GM21381 (cell line): ENCODE measurements at regions not wholly inside any gene's neighbourhood (a gene's known extent, or its start where the extent isn't known, plus 50 kb on each side); places are given as distances from the start of the nearest gene placed in this dataset.
A peak's percentile ranks its signal among the peaks of the same experiment; 100 is the strongest.

ENCODE experiments used
- ATAC-seq: cut with Tn5 transposase; IDR thresholded peaks from one replicate; pipeline ENCODE4 v1.9.1; 2021; ENCODE audit warnings: mild to moderate bottlenecking, moderate library complexity; ENCODE audit not compliant: unreplicated experiment

- no peak for ATAC-seq
Measured at GRCh38 chr12:126051611-126052107, 986.4 kb downstream of the AACS start.

- no peak for ATAC-seq
Measured at GRCh38 chr12:126055521-126055920, 990.3 kb downstream of the AACS start.

- ATAC-seq: no peak
Measured at GRCh38 chr12:126061777-126062176, 996.5 kb downstream of the AACS start.

- no peak for ATAC-seq
Measured at GRCh38 chr12:126064028-126064427, 998.8 kb downstream of the AACS start.

DNA sequence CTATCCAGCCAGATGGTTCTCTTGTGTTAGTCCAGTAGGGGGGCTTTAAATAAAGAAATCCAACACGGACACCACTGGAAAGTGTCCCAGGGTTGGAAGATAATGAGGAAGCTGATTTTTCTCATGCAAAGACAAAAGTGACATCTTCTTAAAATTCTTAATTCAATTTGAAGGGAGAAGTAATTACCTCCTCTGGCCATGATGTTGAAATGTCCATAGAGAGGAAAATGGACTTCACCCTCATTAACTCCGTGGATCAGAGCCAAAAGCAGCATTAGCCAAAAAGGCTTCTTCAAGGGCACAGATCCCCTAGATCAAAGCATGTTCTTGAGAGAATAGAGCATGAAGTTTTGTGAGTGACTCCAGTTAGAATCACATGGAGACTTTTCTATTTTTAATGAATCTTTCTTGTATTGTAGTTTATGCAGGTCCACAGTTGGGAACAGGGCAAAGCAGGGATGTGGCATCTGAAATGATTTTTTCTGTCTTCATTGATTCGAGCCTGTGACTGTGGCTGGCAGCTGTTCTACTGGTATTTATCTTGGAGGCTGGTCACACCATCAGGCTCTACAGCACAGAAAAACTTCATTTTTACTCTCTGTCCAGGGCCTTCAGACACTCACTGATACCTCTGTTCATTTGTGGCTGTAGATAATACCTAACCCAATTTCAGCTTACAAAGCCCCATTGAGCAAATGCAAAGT is 1002.5 kb downstream of the AACS start:
- ATAC-seq: no peak

DNA sequence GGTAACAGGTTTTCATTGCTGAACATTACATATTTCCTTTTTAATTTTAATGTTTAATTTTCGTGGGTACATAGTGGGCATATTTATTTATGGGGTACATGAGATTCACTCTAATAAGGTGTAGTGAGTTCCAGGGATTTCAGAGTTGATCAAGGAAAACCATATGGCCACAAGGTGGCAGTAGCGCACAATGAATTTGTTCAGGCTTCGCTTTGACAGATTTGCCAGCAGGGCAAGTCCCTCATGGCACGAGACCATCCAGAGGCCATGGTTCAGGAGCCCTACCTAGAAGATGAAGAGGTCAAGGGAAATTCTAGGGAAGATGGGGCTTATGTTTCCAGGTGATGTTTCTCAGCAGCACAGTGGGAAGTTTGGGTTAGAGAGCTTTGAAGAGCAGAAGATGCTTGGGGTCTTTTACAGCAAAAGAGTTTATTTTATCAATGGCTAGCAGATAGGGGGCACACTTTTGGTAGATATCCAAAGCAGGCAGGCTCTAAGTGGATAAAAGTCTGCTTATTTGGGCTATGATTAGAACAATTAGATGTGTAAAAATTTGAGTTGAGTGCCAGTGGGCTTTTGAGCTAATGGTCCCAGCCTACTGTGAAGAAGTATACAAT is 1004.4 kb downstream of the AACS start:
- ATAC-seq: peak; percentile 58

DNA sequence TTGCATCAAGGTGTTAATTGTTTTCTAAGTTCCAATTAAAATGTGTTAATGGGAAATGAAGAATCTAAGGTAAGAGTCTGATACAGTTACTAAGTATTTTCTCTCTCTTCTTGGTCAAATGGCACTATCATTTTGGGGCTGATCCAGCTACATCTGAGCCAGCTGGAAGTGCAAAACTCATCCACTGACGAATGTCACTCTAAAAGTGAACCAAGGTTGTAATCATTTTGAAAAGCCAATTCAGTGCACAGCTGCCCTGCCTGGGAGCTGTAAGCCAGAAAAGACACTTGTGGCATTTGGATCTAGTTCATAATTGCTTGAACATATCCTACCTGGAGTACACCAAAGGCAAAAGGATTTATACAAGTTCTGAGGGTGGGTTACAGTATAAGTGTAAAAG is 1011.3 kb downstream of the AACS start:
- ATAC-seq: no peak

- no peak for ATAC-seq
Measured at GRCh38 chr12:126083926-126084325, 1018.7 kb downstream of the AACS start.

- ATAC-seq: no peak
Measured at GRCh38 chr12:126084480-126084879, 1019.2 kb downstream of the AACS start.

DNA sequence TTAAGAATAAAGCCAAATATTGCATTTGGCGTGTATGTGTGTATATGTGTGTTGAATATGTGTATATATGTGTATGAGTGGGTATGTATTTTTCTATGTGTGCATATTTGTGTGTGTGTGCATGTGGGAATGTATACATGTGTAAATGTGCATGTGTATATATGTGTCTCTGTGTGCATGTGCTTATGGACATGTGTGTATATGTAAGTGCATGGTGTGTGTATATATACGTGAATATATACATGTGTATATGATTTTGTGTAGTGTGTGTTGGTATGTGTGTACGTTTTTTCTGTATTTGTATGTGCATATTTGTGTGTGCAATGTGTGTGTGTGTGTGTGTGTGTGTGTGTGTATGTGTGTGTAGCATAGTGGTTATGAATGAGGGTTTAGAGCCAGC is 1021.0 kb downstream of the AACS start:
- no peak for ATAC-seq

DNA sequence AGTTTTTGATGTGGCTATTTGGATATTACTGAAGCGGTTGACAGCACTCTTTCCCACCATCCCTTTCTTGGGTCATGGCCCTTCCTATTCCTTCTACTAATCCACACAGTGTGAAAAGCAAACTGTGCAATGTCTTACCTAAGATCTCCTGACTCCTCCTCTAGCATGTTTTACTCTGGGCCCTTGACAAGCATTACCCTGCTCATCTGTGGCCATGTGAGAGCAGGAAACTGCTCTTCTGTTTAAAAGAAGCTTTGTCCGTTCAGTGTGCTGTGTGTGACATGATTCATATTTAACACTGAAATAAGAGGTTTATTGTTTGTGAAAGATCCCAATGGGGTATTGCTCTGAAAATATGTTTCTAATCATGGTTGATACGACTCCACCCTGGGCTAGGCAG is 1022.5 kb downstream of the AACS start:
- ATAC-seq: no peak

GRCh38 chr12:126093908-126094307 is 1028.7 kb downstream of the AACS start:
- ATAC-seq: no peak

DNA sequence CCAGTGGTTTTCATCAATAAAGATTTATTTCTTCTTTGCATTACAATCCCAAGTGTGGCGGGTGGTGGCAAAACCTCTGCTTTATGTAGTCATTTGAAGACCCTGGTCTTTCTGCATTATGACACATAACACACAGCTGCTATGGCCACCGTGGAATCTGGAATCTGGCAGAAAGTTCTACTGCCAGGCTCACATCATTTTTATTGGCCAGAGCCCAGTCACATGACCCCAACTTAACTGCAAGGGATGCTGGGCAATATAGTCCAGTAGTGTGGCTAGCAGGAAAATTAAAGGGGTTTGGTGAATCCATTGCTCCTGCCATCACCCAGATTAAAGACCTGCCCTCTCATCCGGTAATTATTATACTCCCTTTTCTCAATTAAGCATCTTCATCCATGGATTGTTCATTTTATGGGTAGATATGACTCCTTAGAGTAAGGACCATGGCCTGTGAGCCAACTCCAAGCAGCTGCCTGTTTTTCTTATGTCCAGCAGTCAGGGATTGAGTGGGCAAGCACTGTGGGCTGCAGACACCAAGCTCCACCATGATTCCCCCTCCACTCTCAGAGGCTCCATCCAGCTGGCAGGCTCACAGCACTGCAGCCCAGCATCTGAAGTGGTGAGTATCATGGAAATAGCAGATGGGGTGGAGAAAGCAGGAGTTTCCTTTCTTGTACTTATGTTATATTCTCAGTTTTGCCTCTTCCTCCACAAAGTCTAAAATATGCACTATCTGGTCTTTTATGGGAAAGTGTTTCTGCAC is 1030.7 kb downstream of the AACS start:
- ATAC-seq: no peak

GRCh38 chr12:126106706-126107105 is 1041.5 kb downstream of the AACS start:
- ATAC-seq: no peak

DNA sequence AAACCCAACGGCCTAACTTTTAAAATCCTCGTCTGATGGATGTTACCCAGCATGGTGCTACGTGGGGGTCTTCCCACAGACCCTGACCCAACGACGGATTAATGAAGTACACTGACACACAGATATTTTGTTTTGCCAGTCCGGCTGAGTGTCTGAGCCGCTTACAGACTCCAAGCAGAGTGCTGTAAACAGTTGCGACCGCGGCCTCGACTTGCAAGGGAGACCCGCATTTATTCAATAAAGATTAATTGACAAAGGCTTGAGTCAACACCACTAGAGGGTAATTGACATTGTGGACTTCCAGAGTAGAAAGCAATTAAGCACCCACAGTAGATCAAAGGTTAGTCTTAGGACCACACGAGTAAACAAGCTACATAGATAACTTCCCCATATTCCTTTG is 1042.4 kb downstream of the AACS start:
- no peak for ATAC-seq

DNA sequence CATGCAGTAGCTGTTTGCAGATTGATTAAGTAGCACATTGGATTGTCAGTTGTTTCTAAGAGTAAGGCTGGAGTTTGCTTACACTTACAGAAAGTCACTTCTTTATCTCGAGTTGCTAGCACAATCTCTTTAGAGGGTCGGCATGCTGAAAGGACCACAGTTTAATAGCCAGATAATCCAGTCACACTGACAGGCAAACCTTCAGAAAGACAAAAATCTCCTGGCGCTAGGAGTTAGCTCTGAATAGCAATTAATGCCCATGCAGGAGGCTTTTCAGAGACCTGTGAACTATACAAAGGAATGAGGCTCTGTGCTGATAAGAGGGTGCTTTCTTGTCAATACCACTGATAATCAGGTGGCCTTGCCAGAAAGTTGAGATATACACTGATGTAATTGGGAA is 1043.0 kb downstream of the AACS start:
- ATAC-seq: no peak

- ATAC-seq: no peak
Measured at GRCh38 chr12:126112141-126112540, 1046.9 kb downstream of the AACS start.

DNA sequence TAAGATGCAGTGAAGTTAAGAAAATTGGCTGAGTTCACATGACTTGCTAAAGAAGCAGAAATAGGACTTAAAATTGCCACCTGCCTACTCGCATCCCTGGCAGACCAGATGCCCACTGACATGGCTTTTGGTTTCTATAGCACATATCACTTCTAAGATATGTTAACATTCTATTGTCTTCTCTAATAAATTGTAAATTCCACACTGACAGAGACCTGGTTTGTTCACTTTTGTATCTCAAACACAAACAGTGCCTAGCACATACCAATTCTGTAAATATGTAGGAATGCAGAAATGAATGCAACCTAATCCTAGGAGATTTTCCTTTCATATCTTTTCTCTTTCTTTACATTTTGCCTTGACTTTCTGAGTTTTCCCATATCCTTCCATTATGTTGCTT is 1047.6 kb downstream of the AACS start:
- no peak for ATAC-seq

DNA sequence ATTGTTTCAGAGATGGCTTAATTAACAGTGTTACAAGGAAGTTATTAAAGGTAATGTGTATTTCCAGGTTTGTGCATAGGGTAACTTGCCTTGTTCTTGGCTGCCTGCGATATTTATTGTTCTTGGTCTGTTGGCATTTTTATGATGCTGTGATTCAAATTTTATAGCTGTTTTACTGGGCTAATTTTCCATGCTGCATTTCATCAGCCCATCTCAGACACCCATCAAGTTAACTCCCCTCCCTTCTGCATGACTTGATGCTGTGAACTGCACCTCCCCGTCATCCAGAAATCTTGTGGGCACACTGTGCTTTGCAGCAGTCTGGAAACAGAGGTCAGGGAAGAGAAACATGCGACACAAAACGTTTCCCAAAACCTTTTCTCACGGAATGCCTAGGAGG is 1049.2 kb downstream of the AACS start:
- ATAC-seq: no peak

DNA sequence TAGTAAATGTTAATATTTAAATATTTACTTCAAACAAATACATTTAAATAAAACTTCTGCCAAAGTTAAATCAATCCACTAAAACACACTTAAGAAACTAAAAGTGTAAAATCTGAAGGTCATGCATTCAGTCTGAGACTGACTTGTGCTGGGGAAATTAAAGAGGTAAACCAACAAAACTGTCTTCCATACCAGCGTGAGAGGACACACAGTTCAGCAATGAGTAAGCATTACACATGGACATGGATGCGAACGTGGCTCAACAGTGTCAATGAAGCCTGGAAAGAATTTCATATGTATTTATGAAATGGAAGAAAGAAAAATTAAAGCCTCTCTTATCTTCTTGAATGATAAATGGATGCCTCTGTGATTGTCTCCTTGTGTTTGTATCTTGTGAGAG is 1052.3 kb downstream of the AACS start:
- ATAC-seq: no peak

DNA sequence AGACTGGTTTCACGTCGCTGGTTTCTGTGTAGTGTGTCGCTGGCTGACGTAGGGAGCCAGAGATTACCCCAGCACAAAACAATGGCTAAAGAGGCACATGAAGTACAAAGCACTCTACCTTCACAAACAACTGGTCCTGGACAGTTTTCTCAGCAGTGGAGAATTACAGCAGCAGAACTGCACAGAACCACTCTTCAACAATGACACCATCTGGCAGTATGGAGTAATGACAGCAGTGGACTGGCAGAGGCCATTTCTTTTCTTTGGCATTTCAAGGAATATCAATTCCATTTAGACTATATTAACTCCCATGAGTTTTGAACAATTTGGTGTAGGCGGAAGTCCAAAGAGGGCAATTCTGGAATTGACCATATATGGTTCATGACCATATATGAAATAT is 1074.1 kb downstream of the AACS start:
- ATAC-seq: no peak

- no peak for ATAC-seq
Measured at GRCh38 chr12:126144603-126145002, 1079.4 kb downstream of the AACS start.
